AG09309 (cell line): ENCODE measurements at regions not wholly inside any gene's neighbourhood (a gene's known extent, or its start where the extent isn't known, plus 50 kb on each side); places are given as distances from the start of the nearest gene placed in this dataset.

Experiments used
- DNase-seq: peaks from one replicate; pipeline ENCODE4 v3.0.0-alpha.2; 2010; ENCODE audit warnings: low read depth
- H3K4me3 ChIP-seq: 2 replicates; pipeline ENCODE4 v1.5.1; 2011; ENCODE audit warnings: mild to moderate bottlenecking, low read depth, low read length, moderate library complexity; ENCODE audit not compliant: control insufficient read depth
- TF ChIP-seq, protein P1 (sequence below): IDR thresholded peaks from 2 replicates; pipeline ENCODE4 v1.5.1; 2011; ENCODE audit warnings: mild to moderate bottlenecking, low read depth, low read length, inconsistent platforms; ENCODE audit not compliant: insufficient read depth, control insufficient read depth; ENCODE audit errors: missing control alignments

DNA sequence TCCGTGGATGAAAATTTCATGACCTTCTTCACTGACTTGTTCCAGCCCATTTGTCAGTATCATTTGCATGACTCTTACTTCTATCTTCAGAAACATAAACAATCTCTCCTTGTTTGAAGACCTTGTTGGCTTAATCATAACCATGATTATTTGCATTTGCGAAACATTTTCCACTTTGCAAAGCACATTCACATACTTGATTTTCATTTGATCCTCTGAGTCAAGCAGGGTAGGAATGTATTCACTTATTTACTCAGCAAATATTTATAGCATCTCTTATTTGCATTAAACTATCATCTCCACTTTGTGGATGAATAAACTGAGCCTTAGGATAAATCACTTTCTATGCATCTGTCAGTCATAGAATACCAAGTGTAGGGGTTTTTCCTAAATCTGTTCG, 343.0 kb upstream of the SGCD start:
- TF ChIP-seq, protein P1, sequence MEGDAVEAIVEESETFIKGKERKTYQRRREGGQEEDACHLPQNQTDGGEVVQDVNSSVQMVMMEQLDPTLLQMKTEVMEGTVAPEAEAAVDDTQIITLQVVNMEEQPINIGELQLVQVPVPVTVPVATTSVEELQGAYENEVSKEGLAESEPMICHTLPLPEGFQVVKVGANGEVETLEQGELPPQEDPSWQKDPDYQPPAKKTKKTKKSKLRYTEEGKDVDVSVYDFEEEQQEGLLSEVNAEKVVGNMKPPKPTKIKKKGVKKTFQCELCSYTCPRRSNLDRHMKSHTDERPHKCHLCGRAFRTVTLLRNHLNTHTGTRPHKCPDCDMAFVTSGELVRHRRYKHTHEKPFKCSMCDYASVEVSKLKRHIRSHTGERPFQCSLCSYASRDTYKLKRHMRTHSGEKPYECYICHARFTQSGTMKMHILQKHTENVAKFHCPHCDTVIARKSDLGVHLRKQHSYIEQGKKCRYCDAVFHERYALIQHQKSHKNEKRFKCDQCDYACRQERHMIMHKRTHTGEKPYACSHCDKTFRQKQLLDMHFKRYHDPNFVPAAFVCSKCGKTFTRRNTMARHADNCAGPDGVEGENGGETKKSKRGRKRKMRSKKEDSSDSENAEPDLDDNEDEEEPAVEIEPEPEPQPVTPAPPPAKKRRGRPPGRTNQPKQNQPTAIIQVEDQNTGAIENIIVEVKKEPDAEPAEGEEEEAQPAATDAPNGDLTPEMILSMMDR: no peak
- DNase-seq: peak; percentile 11
- no peak overlapping the region for H3K4me3 ChIP-seq

- TF ChIP-seq, protein P1: no peak
- DNase-seq: no peak
- H3K4me3 ChIP-seq: no peak overlapping the region
These were observed 339.6 kb upstream of the SGCD start for GRCh38 chr5:155987265-155987810.

GRCh38 chr5:155989879-155990278, 337.1 kb upstream of the SGCD start:
- no peak overlapping the region for H3K4me3 ChIP-seq
- DNase-seq: no peak
- TF ChIP-seq, protein P1: no peak

GRCh38 chr5:155996123-155996522, 330.8 kb upstream of the SGCD start:
- TF ChIP-seq, protein P1: no peak
- H3K4me3 ChIP-seq: no peak overlapping the region
- no peak for DNase-seq

DNA sequence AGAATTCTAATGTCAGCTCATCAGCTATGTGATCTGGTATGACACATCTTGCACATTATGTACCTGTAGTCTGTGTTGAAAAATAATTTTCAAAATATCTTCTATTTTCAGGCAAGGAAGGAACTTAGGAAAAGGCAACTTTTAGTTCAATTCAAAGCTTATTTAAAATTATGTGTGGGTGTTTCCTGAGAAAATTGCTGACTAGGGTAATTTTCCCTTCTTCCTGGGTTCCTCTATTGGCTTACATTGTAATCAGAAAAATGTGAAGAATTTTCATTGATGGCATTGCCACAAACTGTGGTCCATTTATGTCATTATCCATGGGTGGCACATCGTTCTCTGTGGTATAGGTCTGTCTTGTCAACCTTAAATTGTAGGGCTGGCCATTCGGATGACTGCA, 328.7 kb upstream of the SGCD start:
- DNase-seq: no peak
- H3K4me3 ChIP-seq: no peak overlapping the region
- TF ChIP-seq, protein P1: no peak

GRCh38 chr5:156000115-156000514, 326.8 kb upstream of the SGCD start:
- no peak overlapping the region for H3K4me3 ChIP-seq
- DNase-seq: no peak
- TF ChIP-seq, protein P1: no peak

- TF ChIP-seq, protein P1: no peak
- no peak for DNase-seq
- H3K4me3 ChIP-seq: no peak overlapping the region
These were observed 322.2 kb upstream of the SGCD start for GRCh38 chr5:156004754-156005153.
